Activated T-cell treated with anti-CD3 and anti-CD28 coated beads, Interleukin-2, amount 50 U/mL, for 72 hours (primary cell): ENCODE measurements at regions not wholly inside any gene's neighbourhood (a gene's known extent, or its start where the extent isn't known, plus 50 kb on each side); places are given as distances from the start of the nearest gene placed in this dataset.
"Not testable (repeated sequence)": the region's sequence is repeated elsewhere in the genome, so short reads cannot be mapped to it uniquely, and the experiment has no call there.

Source experiments
- ATAC-seq, 2 donors: fragments of 150-1000 bp; cut with Tn5 transposase; replicated peaks in 1 of 2; 2 replicates each; pipeline ENCODE4 v1.10.0; 2021; ENCODE audit warnings: moderate library complexity in 2 of 2, mild to moderate bottlenecking in 1 of 2
- DNase-seq, 2 donors: peaks; one replicate each; pipeline ENCODE4 v3.0.0; 2021 to 2022; ENCODE audit warnings: mixed read lengths in 1 of 2
- H3K27ac Mint-ChIP-seq: one replicate; pipeline ENCODE4 v1.8.0; 2022; ENCODE audit warnings: mild to moderate bottlenecking, moderate library complexity, mixed read lengths
- H3K27me3 Mint-ChIP-seq: one replicate; pipeline ENCODE4 v1.8.0; 2022; ENCODE audit warnings: low read depth, mixed read lengths
- H3K36me3 Mint-ChIP-seq, 2 donors: one replicate each; pipeline ENCODE4 v1.8.0; 2022; ENCODE audit warnings: mixed read lengths in 2 of 2, mild to moderate bottlenecking in 1 of 2; ENCODE audit not compliant: insufficient read depth in 2 of 2
- H3K4me1 Mint-ChIP-seq: one replicate; pipeline ENCODE4 v1.8.0; 2022; ENCODE audit warnings: low read depth, mixed read lengths
- H3K4me3 Mint-ChIP-seq, 2 donors: one replicate each; pipeline ENCODE4 v1.8.0; 2022; ENCODE audit warnings: mild to moderate bottlenecking in 2 of 2, mixed read lengths in 2 of 2, moderate library complexity in 2 of 2
- H3K9me3 Mint-ChIP-seq, 2 donors: one replicate each; pipeline ENCODE4 v1.8.0; 2022; ENCODE audit warnings: mixed read lengths in 2 of 2

DNA sequence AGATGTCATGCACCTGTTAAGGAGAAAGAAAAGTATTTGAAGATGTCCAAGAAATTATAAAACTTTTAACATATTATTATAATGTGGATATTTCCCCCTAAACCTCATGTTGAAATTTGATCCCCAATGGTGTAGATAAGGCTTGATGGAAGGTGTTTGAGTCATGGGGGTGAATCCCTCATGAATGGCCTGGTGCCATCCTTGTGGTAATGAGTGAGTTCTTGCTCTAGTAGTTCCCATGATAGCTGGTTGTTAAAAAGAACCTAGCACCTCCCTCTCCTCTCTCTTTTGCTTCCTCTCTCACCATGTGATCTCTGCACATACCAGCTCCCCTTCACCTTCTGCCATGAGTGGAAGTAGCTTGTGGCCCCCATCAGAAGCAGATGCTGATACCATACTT, 176.6 kb upstream of the NR3C2 start:
- peaks cover 2 to 4% of the 10 kb centered on the region in 2 donors for H3K36me3 Mint-ChIP-seq
- DNase-seq (no peak), ATAC-seq (no peak)
- H3K4me1 Mint-ChIP-seq: no peaks in the 10 kb centered on the region
- no peak overlapping the region for H3K4me3 Mint-ChIP-seq
- H3K9me3 Mint-ChIP-seq: peaks cover 8 to 9% of the 10 kb centered on the region in 2 donors
- H3K27me3 Mint-ChIP-seq: no peaks in the 10 kb centered on the region
- no peak overlapping the region for H3K27ac Mint-ChIP-seq

DNA sequence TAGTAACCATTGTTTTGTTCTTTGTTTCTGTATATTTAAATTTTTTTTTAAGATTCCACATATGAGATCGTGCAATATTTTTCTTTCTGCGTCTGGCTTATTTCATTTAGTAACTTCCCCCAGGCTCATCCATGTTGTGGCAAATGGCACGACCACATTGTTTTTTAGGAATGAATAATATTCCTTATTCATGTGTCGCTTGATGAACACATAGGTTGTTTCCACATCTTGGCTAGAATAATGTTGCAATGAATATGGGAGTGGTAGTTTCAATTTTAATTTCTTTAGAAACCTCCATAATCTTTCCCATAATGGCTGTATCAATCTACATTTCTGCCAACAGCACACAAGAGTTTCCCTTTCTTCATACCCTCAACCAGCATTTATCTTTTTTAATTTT, 166.8 kb upstream of the NR3C2 start:
- no peaks in the 10 kb centered on the region for H3K36me3 Mint-ChIP-seq
- no peaks in the 10 kb centered on the region for H3K27me3 Mint-ChIP-seq
- DNase-seq: no peak
- no peak for ATAC-seq
- no peak overlapping the region for H3K27ac Mint-ChIP-seq
- no peak overlapping the region for H3K4me3 Mint-ChIP-seq
- H3K9me3 Mint-ChIP-seq: peaks cover 4 to 7% of the 10 kb centered on the region in 2 donors
- H3K4me1 Mint-ChIP-seq: no peaks in the 10 kb centered on the region

DNA sequence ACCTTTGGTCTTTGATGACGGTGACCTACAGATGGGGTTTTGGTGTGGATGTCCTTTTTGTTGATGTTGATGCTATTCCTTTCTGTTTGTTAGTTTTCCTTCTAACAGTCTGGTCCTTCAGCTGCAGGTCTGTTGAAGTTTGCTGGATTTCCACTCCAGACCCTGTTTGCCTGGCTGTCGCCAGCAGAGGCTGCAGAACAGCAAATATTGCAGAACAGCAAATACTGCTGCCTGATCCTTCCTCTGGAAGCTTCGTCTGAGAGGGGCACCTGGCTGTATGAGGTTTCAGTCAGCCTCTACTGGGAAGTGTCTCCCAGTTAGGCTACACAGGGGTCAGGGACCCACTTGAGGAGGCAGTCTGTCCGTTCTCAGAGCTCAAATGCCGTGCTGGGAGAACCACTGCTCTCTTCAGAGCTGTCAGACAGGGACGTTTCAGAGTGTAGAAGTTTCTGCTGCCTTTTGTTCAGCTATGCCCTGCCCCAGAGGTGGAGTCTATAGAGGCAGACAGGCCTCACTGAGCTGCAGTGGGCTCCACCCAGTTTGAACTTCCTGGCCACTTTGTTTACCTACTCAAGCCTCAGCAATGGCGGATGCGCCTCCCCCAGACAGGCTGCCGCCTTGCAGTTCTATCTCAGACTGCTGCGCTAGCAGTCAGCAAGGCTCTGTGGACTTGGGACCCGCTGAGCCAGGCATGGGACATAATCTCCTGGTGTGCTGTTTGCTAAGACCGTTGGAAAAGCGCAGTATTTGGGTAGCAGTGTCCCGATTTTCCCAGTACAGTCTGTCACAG, 156.4 kb upstream of the NR3C2 start:
- not testable (repeated sequence) for H3K4me3 Mint-ChIP-seq, DNase-seq, H3K4me1 Mint-ChIP-seq, H3K27ac Mint-ChIP-seq, H3K27me3 Mint-ChIP-seq, ATAC-seq
- Mint-ChIP-seq H3K36me3 (peaks cover 7 to 13% of the 10 kb centered on the region in 2 donors), H3K9me3 (peaks cover 13 to 25% of the 10 kb centered on the region in 2 donors)

DNA sequence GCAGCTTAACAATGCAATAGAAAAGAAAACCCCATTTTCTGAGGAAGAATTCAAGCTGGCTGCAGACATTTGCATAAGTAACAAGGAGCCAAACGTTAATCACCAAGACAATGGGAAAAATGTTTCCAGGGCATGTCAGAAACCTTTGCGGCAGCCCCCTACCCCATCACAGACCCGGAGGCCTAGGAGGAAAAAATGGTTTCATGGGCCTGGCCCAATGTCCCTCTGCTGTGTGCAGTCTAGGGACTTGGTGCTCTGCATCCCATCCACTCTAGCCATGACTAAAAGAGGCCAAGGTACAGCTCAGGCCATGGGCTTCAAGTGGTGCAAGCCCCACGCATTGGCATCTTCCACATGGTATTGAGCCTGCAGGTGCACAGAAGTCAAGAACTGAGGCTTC, 147.0 kb upstream of the NR3C2 start:
- H3K4me3 Mint-ChIP-seq: no peak overlapping the region
- H3K36me3 Mint-ChIP-seq: peaks cover 3 to 4% of the 10 kb centered on the region in 2 donors

DNA sequence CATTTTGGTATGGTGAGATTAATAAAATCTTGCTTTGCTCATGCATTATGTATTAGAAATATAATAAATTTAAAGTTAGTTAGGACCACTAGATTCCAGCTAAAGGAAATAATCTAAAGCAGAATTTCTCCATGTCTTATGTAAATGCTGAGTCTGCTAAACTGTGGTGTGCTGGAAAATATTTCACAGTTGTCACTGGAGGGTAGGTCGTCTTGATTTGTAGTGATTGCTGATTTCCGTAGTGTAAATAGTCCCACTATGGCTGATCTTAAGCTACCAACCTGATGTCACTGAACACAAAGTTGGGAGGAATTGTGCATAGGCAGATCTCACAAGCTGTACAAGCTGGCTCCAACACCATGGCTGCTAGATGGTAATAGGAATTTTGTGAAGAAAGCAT, 133.4 kb upstream of the NR3C2 start:
- H3K9me3 Mint-ChIP-seq: no peaks in the 10 kb centered on the region
- H3K36me3 Mint-ChIP-seq: peaks cover 0 to 2% of the 10 kb centered on the region in 2 donors
- ATAC-seq (no peak), DNase-seq (no peak)
- H3K27ac Mint-ChIP-seq: no peak overlapping the region
- no peaks in the 10 kb centered on the region for H3K4me1 Mint-ChIP-seq
- H3K27me3 Mint-ChIP-seq: no peaks in the 10 kb centered on the region
- H3K4me3 Mint-ChIP-seq: no peak overlapping the region

More for the DNA sequence above, 147.0 kb upstream of the NR3C2 start:
- no peaks in the 10 kb centered on the region for H3K27me3 Mint-ChIP-seq
- no peaks in the 10 kb centered on the region for H3K4me1 Mint-ChIP-seq
- no peak for ATAC-seq
- DNase-seq: no peak
- no peak overlapping the region for H3K27ac Mint-ChIP-seq
- peaks cover 7 to 16% of the 10 kb centered on the region in 2 donors for H3K9me3 Mint-ChIP-seq

DNA sequence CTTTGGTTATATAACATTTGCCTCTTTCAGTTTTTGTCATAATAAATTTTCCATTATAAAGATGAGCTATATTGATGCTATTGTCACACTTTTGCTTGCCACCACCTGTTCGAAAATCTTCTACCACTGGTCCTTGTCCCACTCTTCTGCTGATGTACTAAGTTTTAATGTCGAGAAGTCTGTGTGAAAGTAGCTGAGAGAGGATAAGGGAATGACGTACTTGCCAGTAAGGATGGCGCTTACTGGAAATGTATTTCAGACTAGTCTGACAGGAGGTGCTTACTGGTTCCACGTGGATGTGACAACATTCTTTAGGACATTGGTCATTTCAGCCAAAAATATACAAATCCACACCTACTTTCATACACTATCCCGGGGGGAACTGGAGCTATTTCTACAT, 132.7 kb upstream of the NR3C2 start:
- no peak overlapping the region for H3K4me3 Mint-ChIP-seq
- H3K27ac Mint-ChIP-seq: no peak overlapping the region
- H3K9me3 Mint-ChIP-seq: no peaks in the 10 kb centered on the region
- H3K4me1 Mint-ChIP-seq: no peaks in the 10 kb centered on the region
- no peak for DNase-seq
- no peak for ATAC-seq
- no peaks in the 10 kb centered on the region for H3K27me3 Mint-ChIP-seq
- peaks cover 0 to 2% of the 10 kb centered on the region in 2 donors for H3K36me3 Mint-ChIP-seq

DNA sequence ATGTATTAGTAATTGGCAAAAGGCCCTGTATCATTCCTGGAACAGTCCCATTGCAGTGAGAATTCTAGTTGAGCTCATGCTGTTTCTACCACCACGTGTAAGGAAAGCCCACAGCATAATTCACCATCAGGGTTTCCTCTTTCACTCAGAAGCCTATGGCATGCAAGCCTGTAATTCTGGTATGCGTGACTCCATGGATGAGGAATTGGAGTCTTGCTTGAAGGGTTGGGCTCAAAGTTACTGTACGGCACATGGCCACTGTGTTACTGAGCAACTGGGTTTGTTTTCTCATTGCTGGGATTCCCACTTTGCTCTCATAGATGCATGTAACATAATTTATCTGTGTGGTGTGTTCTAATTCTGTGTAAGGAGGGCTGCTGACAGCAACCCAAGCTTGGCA, 132.3 kb upstream of the NR3C2 start:
- H3K27me3 Mint-ChIP-seq: no peaks in the 10 kb centered on the region
- H3K9me3 Mint-ChIP-seq: peaks cover under 1 to 1% of the 10 kb centered on the region in 2 donors
- no peak overlapping the region for H3K27ac Mint-ChIP-seq
- H3K4me3 Mint-ChIP-seq: no peak overlapping the region
- H3K36me3 Mint-ChIP-seq: peaks cover 0 to 2% of the 10 kb centered on the region in 2 donors
- ATAC-seq: no peak
- H3K4me1 Mint-ChIP-seq: no peaks in the 10 kb centered on the region
- no peak for DNase-seq

DNA sequence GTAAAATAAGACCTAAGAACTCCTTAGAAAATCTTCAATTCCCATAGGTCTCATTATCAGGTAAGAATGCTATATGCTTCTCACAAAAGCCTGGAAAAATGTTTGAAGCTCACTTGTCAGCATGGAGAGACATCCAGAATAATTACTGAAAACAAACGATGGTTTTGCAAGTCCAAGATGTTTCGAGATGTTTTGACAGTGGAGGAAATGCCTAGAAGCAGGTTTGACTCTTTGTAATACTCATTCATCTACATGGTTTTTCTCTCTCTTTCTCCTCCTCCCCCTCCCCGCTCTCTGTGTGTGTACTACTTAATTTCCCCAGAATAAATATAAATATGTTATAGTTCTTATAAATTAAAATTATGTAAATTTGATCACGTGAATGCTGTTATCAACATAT, 131.9 kb upstream of the NR3C2 start:
- Mint-ChIP-seq H3K4me1 (no peaks in the 10 kb centered on the region), H3K4me3 (no peak overlapping the region), H3K9me3 (peaks cover 1 to 2% of the 10 kb centered on the region in 2 donors), H3K36me3 (peaks cover 0 to 2% of the 10 kb centered on the region in 2 donors), H3K27ac (no peak overlapping the region), H3K27me3 (no peaks in the 10 kb centered on the region)
- ATAC-seq (no peak), DNase-seq (no peak)

DNA sequence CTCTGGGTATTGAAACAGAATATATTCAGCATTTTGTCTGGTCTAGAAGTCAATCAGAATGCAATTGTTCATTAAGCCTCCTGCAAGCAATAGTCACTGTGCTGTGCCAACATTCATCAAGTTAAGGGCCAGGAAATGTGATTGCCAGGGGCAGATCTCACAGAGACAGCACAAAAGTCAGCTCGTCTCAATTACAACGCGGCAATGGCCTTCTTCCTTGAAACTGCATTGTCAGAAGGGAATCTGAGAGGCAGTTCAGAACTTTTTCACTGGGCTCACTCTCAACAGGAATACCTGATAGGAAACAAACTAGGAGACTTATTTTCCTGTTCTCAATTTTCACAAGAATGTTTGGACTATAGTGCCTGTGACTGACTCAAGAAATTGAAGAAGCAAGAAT, 131.1 kb upstream of the NR3C2 start:
- Mint-ChIP-seq H3K36me3 (peaks cover 0 to 4% of the 10 kb centered on the region in 2 donors), H3K4me1 (no peaks in the 10 kb centered on the region), H3K4me3 (no peak overlapping the region), H3K27ac (no peak overlapping the region), H3K9me3 (peaks cover 1 to 2% of the 10 kb centered on the region in 2 donors), H3K27me3 (no peaks in the 10 kb centered on the region)
- no peak for ATAC-seq
- DNase-seq: no peak

DNA sequence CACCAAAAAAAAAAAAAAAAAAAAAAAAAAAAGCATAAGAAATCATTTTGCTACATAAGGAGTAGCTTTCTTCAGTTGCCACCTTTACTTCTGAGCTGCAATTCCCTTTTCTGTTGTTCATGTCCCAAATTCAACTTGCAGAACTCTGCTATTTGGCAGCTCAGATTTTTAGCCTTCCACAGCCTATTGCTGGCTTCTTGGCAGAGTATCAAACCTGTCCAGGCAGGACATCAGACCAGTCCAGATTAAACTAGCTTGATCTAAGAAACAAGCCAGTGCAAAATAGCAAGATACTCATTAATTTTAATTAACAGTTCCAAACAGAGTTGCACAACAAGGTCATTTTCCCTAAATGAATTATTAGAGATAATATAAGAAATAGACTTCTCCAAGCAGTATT, 123.6 kb upstream of the NR3C2 start:
- DNase-seq: no peak
- Mint-ChIP-seq H3K27ac (no peak overlapping the region), H3K4me3 (no peak overlapping the region), H3K4me1 (no peaks in the 10 kb centered on the region), H3K9me3 (peaks cover 2 to 3% of the 10 kb centered on the region in 2 donors), H3K27me3 (no peaks in the 10 kb centered on the region), H3K36me3 (peaks cover 2 to 5% of the 10 kb centered on the region in 2 donors)
- ATAC-seq: no peak

DNA sequence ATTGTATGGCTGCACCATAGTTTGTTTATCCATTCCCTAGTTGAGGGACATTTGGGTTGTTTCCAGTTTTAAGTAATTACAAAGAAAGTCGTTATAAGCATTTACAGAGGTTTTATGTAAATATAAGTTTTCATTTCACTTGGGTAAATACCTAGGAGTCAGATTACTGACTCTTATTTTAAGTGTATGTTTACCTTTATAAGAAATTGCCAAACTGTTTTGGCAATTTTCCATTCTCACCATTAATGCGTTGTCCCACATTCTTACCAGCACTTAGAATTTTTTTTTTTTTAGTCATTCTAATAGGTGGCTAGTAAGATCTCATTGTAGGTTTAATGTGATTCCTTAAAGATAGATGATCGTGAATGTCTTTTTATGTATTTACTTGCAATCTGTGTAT, 121.5 kb upstream of the NR3C2 start:
- no peak for DNase-seq
- Mint-ChIP-seq H3K27me3 (no peaks in the 10 kb centered on the region), H3K36me3 (peaks cover 2% of the 10 kb centered on the region in 2 donors), H3K27ac (no peak overlapping the region), H3K4me3 (no peak overlapping the region), H3K4me1 (no peaks in the 10 kb centered on the region), H3K9me3 (peaks cover 0 to 2% of the 10 kb centered on the region in 2 donors)
- no peak for ATAC-seq

DNA sequence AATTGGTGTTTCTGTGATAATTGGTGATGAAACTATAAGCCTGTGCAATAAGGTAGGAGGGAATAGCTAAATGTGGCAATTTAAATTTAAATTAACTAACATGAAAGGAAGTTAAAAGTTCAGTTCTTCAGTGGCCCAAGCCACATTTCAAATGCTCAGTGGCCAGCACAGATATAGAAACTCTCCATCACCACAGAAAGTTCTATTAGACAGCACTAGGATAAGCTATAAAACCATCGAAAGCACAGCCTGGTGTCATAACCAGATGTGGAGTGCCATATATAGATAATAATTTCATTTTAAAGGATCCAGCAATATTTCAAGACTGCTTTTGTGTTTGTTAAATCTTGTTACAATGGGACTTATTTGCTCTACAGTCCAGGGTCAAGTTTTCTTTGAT, 119.3 kb upstream of the NR3C2 start:
- no peaks in the 10 kb centered on the region for H3K9me3 Mint-ChIP-seq
- H3K36me3 Mint-ChIP-seq: no peaks in the 10 kb centered on the region
- no peaks in the 10 kb centered on the region for H3K4me1 Mint-ChIP-seq
- H3K4me3 Mint-ChIP-seq: no peak overlapping the region
- H3K27ac Mint-ChIP-seq: no peak overlapping the region
- no peak for DNase-seq
- H3K27me3 Mint-ChIP-seq: no peaks in the 10 kb centered on the region
- no peak for ATAC-seq

DNA sequence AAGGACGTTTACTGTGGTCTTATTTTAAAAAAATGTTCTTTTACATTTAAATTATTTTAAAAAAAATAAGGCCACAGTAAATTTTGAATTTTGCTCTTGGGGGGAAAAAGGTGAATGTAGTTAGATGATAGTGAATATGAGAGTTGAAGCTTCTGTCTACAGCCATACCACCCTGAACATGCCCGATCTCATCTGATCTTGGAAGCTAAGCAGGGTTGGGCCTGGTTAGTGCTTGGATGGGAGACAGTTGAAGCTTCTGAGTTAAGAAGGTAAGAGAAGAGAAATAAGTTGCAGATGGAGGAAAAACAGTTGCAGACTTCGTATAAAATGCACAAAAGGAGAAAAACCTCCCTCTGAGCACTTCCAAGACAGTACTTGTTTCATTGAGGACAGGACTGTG, 115.6 kb upstream of the NR3C2 start:
- Mint-ChIP-seq H3K27ac (no peak overlapping the region), H3K36me3 (no peaks in the 10 kb centered on the region), H3K4me3 (no peak overlapping the region), H3K9me3 (no peaks in the 10 kb centered on the region), H3K4me1 (no peaks in the 10 kb centered on the region), H3K27me3 (no peaks in the 10 kb centered on the region)
- no peak for ATAC-seq
- DNase-seq: no peak

DNA sequence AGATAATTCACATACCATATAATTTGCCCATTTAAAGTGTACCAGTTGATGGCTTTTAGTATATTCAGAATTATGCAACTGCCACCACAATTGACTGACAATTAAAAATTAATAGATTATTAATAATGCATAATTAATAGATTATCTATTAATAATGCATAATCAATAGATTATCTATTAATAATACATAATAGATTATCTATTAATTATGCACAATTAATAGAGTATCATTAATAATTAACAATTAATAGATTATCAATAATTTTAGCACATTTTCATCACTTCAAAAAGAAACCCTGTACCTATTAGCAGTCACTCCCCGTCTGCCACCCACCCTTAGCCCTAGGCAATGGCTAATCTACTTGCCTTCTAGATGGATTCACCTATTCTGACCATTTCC, 108.6 kb upstream of the NR3C2 start:
- Mint-ChIP-seq H3K4me1 (no peaks in the 10 kb centered on the region), H3K9me3 (peaks cover 0 to 2% of the 10 kb centered on the region in 2 donors), H3K36me3 (no peaks in the 10 kb centered on the region), H3K27me3 (no peaks in the 10 kb centered on the region), H3K27ac (no peak overlapping the region), H3K4me3 (no peak overlapping the region)
- no peak for ATAC-seq
- no peak for DNase-seq
